Pancreas (tissue), 10 donors: ENCODE measurements at regions not wholly inside any gene's neighbourhood (a gene's known extent, or its start where the extent isn't known, plus 50 kb on each side); places are given as distances from the start of the nearest gene placed in this dataset.
A peak's percentile ranks its signal among the peaks of the same experiment; 100 is the strongest.

Experiments used
- ATAC-seq, 4 donors: fragments of 200-7000 bp; cut with Tn5 transposase; one replicate each; pipeline versions ENCODE4 v1.8.0 to v1.9.1; 2020; ENCODE audit warnings: mild to moderate bottlenecking in 4 of 4, moderate library complexity in 4 of 4
- DNase-seq, 6 donors: peaks; one replicate each; pipeline ENCODE4 v3.0.0-alpha.2; 2020
- FAIRE-seq: peaks from 2 replicates; lab custom pipeline; 2012; peaks lifted over from hg19 to GRCh38; lab: Jason Lieb, UNC
- H3K27ac ChIP-seq, 4 donors: fragments of 200-600 bp; sonication (generic); 1 replicate in 3 of 4; 2 replicates in 1 of 4; pipeline versions ENCODE4 v1.5.0 to v1.8.0; 2020
- H3K27me3 ChIP-seq, 4 donors: fragments of 200-600 bp; one replicate each; pipeline ENCODE4 v1.8.0; 2021
- H3K36me3 ChIP-seq, 3 donors: fragments of 200-600 bp; sonication (generic) in 1 of 3; one replicate each; pipeline versions ENCODE4 v1.5.0 to v1.8.0; 2020 to 2021
- H3K4me1 ChIP-seq, 3 donors: fragments of 200-600 bp; one replicate each; pipeline ENCODE4 v1.8.0; 2021
- H3K4me3 ChIP-seq, 4 donors: fragments of 200-600 bp; sonication (generic) in 2 of 4; one replicate each; pipeline versions ENCODE4 v1.5.0 to v1.8.0; 2020 to 2021
- H3K9me3 ChIP-seq, 4 donors: fragments of 200-600 bp; one replicate each; pipeline ENCODE4 v1.8.0; 2021
- CTCF ChIP-seq, 4 donors: fragments of 200-600 bp; sonication (generic) in 3 of 4; IDR thresholded peaks; one replicate each; pipeline versions ENCODE4 v1.5.0 to v1.8.0; 2021; ENCODE audit warnings: antibody characterized with exemption in 4 of 4
- WGBS, 2 donors: extraction: QIAGEN DNeasy Blood & Tissue Kit; methylation state at CpG; one replicate each; pipeline ENCODE4 v1.1.7; 2013; 5-methylcytosine and 5-hydroxymethylcytosine counted together
- intact Hi-C, 3 donors: fragments of 100-400 bp; cut with DNase I; formaldehyde crosslinking; loops; one replicate each; pipeline versions ENCODE4 v1.11.1 to v1.14.2; 2022
- donor health status: healthy with polysubstance abuse.
- donor health status: DM: no; HTN: no; CAD: no; lungs with moderate emphysema.
- donor health status: DM: no; HTN: no; CAD: no.
- donor health status: control.
- donor health status: control.
- donor health status: Bipolar disorder and iron deficiency.
- donor health status: DM: yes; HTN: yes; CAD: no.
- donor health status: DM: no; HTN: no; CAD: no.
- donor health status: DM: no; HTN: no; CAD: no.
- donor health status: DM: yes; HTN: yes; CAD: no.

- FAIRE-seq (no peak), ATAC-seq (no peak), DNase-seq (no peak)
- Histone ChIP-seq H3K36me3 (no peaks in the 10 kb centered on the region), H3K9me3 (no peaks in the 10 kb centered on the region), H3K4me3 (no peak overlapping the region), H3K4me1 (no peaks in the 10 kb centered on the region), H3K27me3 (no peaks in the 10 kb centered on the region), H3K27ac (no peak overlapping the region)
- intact Hi-C loops = no loop called here
- 90 to 94% methylated on average over 5 of the region's 5 CpGs for whole genome bisulfite sequencing, 2 donors
- no peak for TF ChIP-seq CTCF (IDR thresholded peaks at IDR 0.05)
Observed at GRCh38 chr3:187963003-187963676, 190.8 kb upstream of the LPP start.

- intact Hi-C loops = no loop called here
- WGBS, 2 donors = 82 to 84% methylated on average over 3 of the region's 3 CpGs
- FAIRE-seq = no peak
Observed at GRCh38 chr3:187963677-187964385, 190.1 kb upstream of the LPP start.

GRCh38 chr3:187964760-187965159, 189.2 kb upstream of the LPP start:
- Histone ChIP-seq H3K9me3 (no peaks in the 10 kb centered on the region), H3K4me3 (no peak overlapping the region), H3K27ac (no peak overlapping the region), H3K4me1 (peaks cover 5 to 7% (median 6%) of the 10 kb centered on the region in 3 donors), H3K27me3 (no peaks in the 10 kb centered on the region), H3K36me3 (no peaks in the 10 kb centered on the region)
- intact Hi-C loops = no loop called here
- DNase-seq = no peak
- WGBS, 2 donors = 87 to 94% methylated on average over 2 of the region's 2 CpGs
- no peak for FAIRE-seq
- ATAC-seq = no peak
- no peak for TF ChIP-seq CTCF (IDR thresholded peaks at IDR 0.05)

More at GRCh38 chr3:187963677-187964385, 190.1 kb upstream of the LPP start:
- Histone ChIP-seq H3K4me3 (no peak overlapping the region), H3K9me3 (no peaks in the 10 kb centered on the region), H3K27ac (no peak overlapping the region), H3K36me3 (no peaks in the 10 kb centered on the region), H3K27me3 (no peaks in the 10 kb centered on the region), H3K4me1 (peaks cover 4 to 6% (median 5%) of the 10 kb centered on the region in 3 donors)
- DNase-seq = no peak
- peak in 1 of 4 donors; percentile 45 for ATAC-seq
- no peak for TF ChIP-seq CTCF (IDR thresholded peaks at IDR 0.05)

- DNase-seq = no peak
- Histone ChIP-seq H3K27ac (no peak overlapping the region), H3K4me1 (peaks cover 5 to 7% (median 6%) of the 10 kb centered on the region in 3 donors), H3K4me3 (no peak overlapping the region), H3K9me3 (no peaks in the 10 kb centered on the region), H3K27me3 (no peaks in the 10 kb centered on the region), H3K36me3 (no peaks in the 10 kb centered on the region)
- intact Hi-C loops = no loop called here
- 83 to 91% methylated on average over 4 of the region's 4 CpGs for WGBS, 2 donors
- no peak for TF ChIP-seq CTCF (IDR thresholded peaks at IDR 0.05)
- FAIRE-seq = no peak
- no peak for ATAC-seq
Observed at GRCh38 chr3:187966096-187966495, 187.9 kb upstream of the LPP start.
